H7 (cell line): ENCODE measurements at regions not wholly inside any gene's neighbourhood (a gene's known extent, or its start where the extent isn't known, plus 50 kb on each side); places are given as distances from the start of the nearest gene placed in this dataset.

Experiments
- DNase-seq: peaks from one replicate; pipeline ENCODE4 v3.0.0; 2012
- H3K27me3 ChIP-seq: 2 replicates; pipeline ENCODE4 v1.6.0; 2011; ENCODE audit warnings: mild to moderate bottlenecking, low read length; ENCODE audit not compliant: control insufficient read depth, insufficient read depth
- H3K36me3 ChIP-seq: replicated peaks from 2 replicates; pipeline ENCODE4 v1.5.1; 2011; ENCODE audit warnings: low read length; ENCODE audit not compliant: control insufficient read depth, insufficient read depth
- H3K4me3 ChIP-seq: 2 replicates; pipeline ENCODE4 v1.5.1; 2011; ENCODE audit warnings: low read depth, mild to moderate bottlenecking, control low read depth, low read length, moderate library complexity; ENCODE audit not compliant: insufficient read depth

- H3K4me3 ChIP-seq = no peak overlapping the region
- H3K27me3 ChIP-seq = no peaks in the 10 kb centered on the region
- no peaks in the 10 kb centered on the region for H3K36me3 ChIP-seq
- DNase-seq = no peak
These were observed 108.2 kb upstream of the CRHR1 start for GRCh38 chr17:45675892-45676291.

GRCh38 chr17:45676695-45677094 is 107.4 kb upstream of the CRHR1 start:
- no peaks in the 10 kb centered on the region for H3K27me3 ChIP-seq
- no peak overlapping the region for H3K4me3 ChIP-seq
- H3K36me3 ChIP-seq = no peaks in the 10 kb centered on the region
- no peak for DNase-seq

- no peak for DNase-seq
- H3K36me3 ChIP-seq = no peaks in the 10 kb centered on the region
- H3K4me3 ChIP-seq = no peak overlapping the region
- no peaks in the 10 kb centered on the region for H3K27me3 ChIP-seq
These were observed 106.3 kb upstream of the CRHR1 start for GRCh38 chr17:45677770-45678169.

- H3K36me3 ChIP-seq = no peaks in the 10 kb centered on the region
- H3K27me3 ChIP-seq = no peaks in the 10 kb centered on the region
- H3K4me3 ChIP-seq = no peak overlapping the region
- DNase-seq = no peak
These were observed 104.7 kb upstream of the CRHR1 start for GRCh38 chr17:45679426-45679825.

GRCh38 chr17:45680360-45680759 is 103.8 kb upstream of the CRHR1 start:
- no peaks in the 10 kb centered on the region for H3K36me3 ChIP-seq
- no peaks in the 10 kb centered on the region for H3K27me3 ChIP-seq
- H3K4me3 ChIP-seq = no peak overlapping the region
- DNase-seq = no peak

- no peaks in the 10 kb centered on the region for H3K36me3 ChIP-seq
- H3K27me3 ChIP-seq = no peaks in the 10 kb centered on the region
- no peak overlapping the region for H3K4me3 ChIP-seq
- no peak for DNase-seq
These were observed 102.4 kb upstream of the CRHR1 start for GRCh38 chr17:45681706-45682105.

GRCh38 chr17:45686250-45686649 is 97.9 kb upstream of the CRHR1 start:
- Histone ChIP-seq H3K36me3 (no peaks in the 10 kb centered on the region), H3K4me3 (no peak overlapping the region), H3K27me3 (no peaks in the 10 kb centered on the region)
- DNase-seq = no peak

- Histone ChIP-seq H3K4me3 (no peak overlapping the region), H3K36me3 (no peaks in the 10 kb centered on the region), H3K27me3 (no peaks in the 10 kb centered on the region)
- DNase-seq = no peak
These were observed 96.5 kb upstream of the CRHR1 start for GRCh38 chr17:45687594-45687993.

GRCh38 chr17:45688353-45688752 is 95.8 kb upstream of the CRHR1 start:
- Histone ChIP-seq H3K4me3 (no peak overlapping the region), H3K36me3 (no peaks in the 10 kb centered on the region), H3K27me3 (no peaks in the 10 kb centered on the region)
- no peak for DNase-seq

- Histone ChIP-seq H3K27me3 (no peaks in the 10 kb centered on the region), H3K36me3 (no peaks in the 10 kb centered on the region), H3K4me3 (no peak overlapping the region)
- DNase-seq = no peak
These were observed 95.3 kb upstream of the CRHR1 start for GRCh38 chr17:45688820-45689219.

- H3K4me3 ChIP-seq = no peak overlapping the region
- no peaks in the 10 kb centered on the region for H3K36me3 ChIP-seq
- DNase-seq = no peak
- H3K27me3 ChIP-seq = no peaks in the 10 kb centered on the region
These were observed 94.7 kb upstream of the CRHR1 start for GRCh38 chr17:45689451-45689850.

GRCh38 chr17:45690625-45691275 is 93.4 kb upstream of the CRHR1 start:
- H3K4me3 ChIP-seq = no peak overlapping the region
- no peaks in the 10 kb centered on the region for H3K36me3 ChIP-seq
- DNase-seq = no peak
- no peaks in the 10 kb centered on the region for H3K27me3 ChIP-seq

- no peak overlapping the region for H3K4me3 ChIP-seq
- DNase-seq = no peak
- H3K36me3 ChIP-seq = no peaks in the 10 kb centered on the region
- no peaks in the 10 kb centered on the region for H3K27me3 ChIP-seq
These were observed 91.5 kb upstream of the CRHR1 start for GRCh38 chr17:45692661-45693060.

- Histone ChIP-seq H3K4me3 (no peak overlapping the region), H3K36me3 (no peaks in the 10 kb centered on the region), H3K27me3 (no peaks in the 10 kb centered on the region; the same call in 1 of the 2 replicates)
- DNase-seq = no peak
These were observed 90.3 kb upstream of the CRHR1 start for GRCh38 chr17:45693792-45694191.

GRCh38 chr17:45696442-45696841 is 87.7 kb upstream of the CRHR1 start:
- no peak for DNase-seq
- Histone ChIP-seq H3K4me3 (no peak overlapping the region), H3K36me3 (no peaks in the 10 kb centered on the region), H3K27me3 (no peaks in the 10 kb centered on the region; the same call in 1 of the 2 replicates)

- H3K36me3 ChIP-seq = no peaks in the 10 kb centered on the region
- DNase-seq = no peak
- no peak overlapping the region for H3K4me3 ChIP-seq
- H3K27me3 ChIP-seq = no peaks in the 10 kb centered on the region; the same call in 1 of the 2 replicates
These were observed 87.0 kb upstream of the CRHR1 start for GRCh38 chr17:45697076-45697475.
